GM19035 (cell line): ENCODE measurements at regions not wholly inside any gene's neighbourhood (a gene's known extent, or its start where the extent isn't known, plus 50 kb on each side); places are given as distances from the start of the nearest gene placed in this dataset.
"Not testable (repeated sequence)": the region's sequence is repeated elsewhere in the genome, so short reads cannot be mapped to it uniquely, and the experiment has no call there.

Experiments used
- ATAC-seq: cut with Tn5 transposase; IDR thresholded peaks from one replicate; pipeline ENCODE4 v1.9.1; 2021; ENCODE audit not compliant: unreplicated experiment

DNA sequence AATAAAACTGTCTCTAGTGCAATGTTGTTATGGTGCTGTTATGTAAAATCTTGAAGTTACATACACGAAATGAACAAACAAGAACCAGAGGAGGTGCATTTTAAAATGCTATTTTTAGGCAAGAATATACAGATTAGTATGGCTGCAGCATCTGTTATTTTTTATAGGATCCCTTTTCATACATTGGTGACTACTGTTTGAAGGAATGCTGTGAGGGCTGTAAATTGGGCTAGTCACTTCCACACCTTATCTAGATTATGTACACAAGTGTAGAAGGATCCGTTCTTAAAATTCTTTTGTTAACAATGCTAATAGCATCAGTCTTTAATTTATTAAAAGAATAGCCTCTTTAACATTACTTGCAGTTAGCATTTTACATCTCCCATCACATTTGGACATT is 284.3 kb upstream of the MDGA2 start:
- no peak for ATAC-seq

DNA sequence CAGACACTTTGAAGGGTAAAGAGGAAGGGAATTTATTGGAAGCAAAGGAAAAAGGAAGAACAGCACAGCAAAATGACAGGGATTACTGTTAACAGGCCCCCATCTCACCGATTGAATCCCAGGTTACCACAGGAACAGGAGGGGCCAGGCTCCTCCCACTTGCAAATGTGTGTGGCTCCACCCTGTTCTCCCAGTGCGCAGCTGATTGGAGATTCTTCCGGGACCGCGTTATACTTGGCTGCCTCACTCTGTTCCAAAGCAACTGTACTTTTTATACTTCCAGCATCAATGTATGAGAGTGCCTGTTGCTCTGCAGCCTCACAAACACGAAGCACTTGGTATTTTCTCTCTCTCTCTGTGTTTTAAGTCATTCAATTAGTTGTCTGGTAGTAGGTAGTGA is 273.6 kb upstream of the MDGA2 start:
- ATAC-seq = no peak

DNA sequence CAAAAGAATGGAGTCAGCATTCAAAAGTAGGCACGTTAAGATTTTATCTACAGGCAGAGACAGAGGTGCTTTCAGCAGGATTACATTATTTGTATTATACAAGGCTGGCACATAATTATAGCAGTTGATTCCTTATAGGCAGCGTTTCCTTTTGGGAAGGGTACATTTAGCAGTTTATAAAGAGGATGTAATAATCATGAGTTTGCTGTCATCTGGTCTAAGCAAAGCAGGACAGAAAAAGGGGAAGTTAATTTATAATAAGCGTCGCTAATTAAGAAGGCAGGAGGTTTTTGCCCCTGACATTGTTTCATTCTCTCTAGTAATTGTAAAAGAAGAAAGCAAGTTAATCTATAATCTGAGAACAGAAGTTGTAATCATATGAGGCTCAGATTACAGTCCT is 259.9 kb upstream of the MDGA2 start:
- ATAC-seq = no peak

DNA sequence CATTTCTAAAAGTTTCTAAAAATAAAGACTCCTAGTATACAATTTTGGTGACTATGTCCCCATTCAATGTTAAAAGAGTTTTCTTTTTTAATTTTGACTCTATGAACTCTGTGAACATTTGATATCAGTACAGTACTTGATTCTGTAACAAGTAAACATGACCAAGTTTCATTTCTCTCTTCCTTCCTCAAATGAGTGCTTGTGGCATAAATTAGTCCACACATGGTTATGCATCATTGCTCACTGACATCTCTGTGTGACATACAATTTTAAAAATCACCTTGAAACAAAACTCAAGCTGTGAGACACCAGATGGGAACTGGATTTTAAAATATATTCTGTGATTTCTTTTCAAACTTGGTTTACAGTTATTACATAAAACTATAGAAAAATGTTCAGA is 253.9 kb upstream of the MDGA2 start:
- no peak for ATAC-seq

DNA sequence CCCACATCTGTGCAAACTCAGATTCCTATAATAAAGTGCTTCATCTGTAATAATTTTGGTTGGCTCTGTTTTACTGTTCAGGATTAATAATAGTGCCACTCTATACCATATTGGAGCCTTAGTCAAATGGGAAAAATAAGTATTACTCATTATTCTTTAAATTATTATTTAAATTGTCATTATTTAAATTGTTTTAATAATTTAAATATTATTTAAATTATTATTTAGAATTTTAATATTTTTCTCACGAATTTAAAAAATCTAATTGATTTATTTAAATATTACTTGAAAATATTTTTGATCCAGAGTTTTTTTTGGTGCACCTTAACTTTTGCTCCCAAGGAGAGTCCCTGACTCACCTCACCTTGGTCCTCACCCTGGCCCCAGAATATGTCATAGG is 245.7 kb upstream of the MDGA2 start:
- no peak for ATAC-seq

DNA sequence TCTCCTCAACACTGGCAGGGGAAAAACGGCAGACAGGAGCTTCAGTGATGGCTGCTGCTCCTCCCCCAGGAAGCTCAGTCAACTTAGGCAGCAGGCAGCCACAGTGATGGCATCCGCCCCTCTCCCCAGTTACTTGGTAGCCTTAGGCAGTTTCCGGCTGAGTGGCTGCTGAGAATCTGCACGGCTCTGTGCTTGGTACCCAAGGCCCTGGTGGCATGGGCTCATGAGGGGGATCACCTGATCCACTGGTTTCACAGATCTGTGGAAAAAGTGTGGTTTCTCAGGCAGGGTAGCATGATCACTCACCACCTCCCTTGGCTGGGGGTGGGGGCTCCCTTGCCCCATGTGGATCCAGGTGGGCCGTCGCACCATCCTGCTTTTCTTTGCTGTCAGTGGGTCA is 244.6 kb upstream of the MDGA2 start:
- ATAC-seq = no peak

DNA sequence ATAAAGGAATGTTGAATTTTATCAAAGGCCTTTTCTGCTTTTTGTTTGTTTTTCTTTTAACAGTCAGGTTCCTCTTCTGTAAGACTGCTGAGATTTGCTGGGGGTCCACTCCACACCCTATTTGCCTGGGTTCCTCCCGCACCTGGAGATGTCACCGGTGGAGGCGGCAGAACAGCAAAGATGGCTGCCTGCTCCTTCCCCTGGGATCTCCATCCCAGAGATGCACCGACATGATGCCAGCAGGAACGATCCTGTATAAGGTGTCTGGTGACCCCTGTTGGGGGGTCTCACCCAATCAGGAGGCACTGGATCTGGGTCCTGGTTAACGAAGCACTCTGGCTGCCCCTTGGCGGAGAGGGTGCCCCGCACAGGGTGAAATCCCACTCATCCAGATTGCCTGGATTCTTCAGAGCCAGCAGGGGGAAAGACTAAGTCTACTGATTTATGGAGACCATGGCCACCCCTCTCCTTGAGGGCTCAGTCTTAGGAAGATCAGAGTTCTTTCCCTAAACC is 244.0 kb upstream of the MDGA2 start:
- ATAC-seq = no peak

DNA sequence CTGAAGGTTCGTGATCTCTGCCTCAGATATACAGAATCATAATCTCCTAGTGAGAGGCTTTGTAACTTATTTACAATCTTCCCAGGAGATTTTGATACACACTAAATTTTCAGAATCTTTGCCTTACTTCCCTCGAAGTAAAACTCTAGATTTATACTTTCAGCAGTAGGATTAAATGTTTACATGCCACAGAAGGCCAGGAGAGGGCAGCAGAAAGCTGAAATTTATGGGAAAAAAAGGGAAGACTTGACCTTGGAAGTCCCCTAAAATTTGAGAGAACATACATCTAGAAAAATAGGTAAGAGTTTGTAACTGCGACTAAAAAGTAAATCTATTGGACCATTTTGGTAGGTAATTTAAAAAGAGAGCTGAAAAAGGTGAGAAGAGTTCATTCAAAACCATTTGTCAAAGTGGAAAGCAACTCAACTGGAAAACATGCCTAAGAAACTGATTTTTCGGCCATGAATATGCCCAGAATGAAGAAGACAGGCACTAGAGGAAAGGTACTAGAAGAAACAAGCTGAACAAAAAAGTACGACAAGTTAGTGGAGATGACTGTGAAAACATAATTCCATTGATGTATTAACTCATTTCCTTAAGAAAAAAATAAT is 242.0 kb upstream of the MDGA2 start:
- ATAC-seq = no peak

DNA sequence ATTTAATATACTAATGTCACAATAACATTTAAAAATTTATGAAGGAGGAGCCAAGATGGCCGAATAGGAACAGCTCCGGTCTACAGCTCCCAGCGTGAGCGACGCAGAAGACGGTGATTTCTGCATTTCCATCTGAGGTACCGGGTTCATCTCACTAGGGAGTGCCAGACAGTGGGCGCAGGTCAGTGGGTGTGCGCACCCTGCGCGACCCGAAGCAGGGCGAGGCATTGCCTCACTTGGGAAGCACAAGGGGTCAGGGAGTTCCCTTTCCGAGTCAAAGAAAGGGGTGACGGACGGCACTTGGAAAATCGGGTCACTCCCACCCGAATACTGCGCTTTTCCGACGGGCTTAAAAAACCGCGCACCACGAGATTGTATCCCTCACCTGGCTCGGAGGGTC is 225.7 kb upstream of the MDGA2 start:
- not testable (repeated sequence) for ATAC-seq

DNA sequence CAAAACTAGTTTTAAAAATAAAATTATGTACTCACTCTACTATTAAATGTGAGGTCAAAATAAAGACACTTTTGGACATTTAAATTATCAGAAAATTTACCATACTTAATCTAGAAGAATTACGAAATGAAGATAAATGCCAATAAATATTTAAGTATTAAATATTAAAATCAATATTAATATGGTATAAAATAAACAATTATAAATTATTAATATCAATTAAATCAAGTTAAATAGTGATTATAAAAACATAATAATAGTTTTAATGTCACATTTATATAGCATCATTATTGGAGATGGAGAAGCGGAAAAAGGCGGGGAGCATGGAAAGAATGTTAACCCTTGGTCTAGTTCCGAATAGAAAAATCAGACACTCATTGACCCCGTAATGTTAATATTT is 224.3 kb upstream of the MDGA2 start:
- ATAC-seq = no peak

DNA sequence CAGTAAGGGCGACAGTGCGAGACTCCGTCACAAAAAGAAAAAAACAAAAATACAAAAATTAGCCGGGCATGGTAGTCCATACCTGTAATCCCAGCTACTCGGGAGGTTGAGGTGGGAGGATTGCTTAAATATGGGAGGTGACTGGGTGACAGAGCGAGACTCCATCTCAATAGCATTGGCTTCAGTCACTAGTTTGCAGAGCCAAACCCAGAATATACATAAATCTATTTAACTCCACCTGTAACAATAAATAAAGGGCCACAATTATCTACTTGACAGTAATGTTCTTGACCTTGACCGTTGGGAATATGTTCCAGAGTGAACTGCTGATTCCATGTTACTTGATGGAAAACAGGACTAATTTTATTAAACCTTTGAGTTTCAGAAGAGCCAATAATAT is 198.9 kb upstream of the MDGA2 start:
- no peak for ATAC-seq

DNA sequence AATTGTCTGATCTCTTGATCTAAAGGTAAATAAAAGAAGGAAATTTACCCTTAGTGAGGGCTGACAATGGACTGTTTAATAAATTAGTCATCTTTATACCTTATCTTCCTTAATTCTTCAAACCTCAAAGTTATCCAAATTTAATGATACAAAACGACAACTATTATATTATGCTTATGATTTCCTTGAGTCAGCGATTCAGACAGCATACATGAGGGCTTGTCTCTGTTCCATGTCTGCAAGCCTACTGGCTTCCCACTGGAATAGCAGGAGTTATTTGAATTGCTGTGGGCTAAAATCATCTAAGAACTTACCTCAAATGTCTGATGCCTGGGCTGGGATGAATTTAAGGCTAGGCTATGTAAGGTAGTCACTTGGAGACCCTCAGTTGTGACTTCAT is 197.2 kb upstream of the MDGA2 start:
- ATAC-seq = no peak

DNA sequence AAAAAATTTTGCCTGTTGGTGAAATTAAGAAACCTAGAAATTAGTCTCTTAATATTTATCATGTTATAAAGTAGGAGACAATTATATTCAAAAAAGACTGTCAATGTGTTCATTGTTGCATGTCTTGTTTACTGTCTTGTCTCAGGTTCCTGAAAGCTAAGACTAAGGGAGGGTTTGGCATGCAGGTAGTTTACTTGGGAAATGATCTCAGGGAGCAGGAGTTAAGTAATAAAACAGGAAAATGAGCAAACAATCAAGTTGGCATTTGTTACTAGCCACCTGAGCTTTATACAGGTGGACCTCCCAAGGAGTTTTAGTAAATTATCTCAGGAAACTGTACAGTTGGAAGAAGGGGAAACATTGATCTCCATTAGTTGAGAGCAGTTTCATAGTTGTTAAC is 188.0 kb upstream of the MDGA2 start:
- no peak for ATAC-seq

DNA sequence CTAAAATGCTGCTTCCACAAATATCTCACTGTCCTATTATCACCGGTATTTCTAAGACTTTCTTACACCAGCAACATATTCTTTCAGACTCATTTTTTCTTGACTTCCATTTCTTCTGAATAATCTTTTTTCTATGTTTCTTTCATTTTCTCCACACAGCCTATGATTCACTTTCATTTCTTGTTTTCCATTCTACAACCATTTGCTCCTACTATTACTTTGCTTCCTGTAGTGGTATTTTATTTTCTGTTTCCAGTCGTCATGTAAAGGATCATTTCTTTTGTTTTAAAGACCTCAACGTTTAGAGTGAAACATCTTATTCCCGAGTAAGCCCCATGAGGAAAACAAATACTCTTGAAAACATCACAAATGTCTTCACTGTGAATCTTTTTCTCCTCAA is 182.2 kb upstream of the MDGA2 start:
- no peak for ATAC-seq

DNA sequence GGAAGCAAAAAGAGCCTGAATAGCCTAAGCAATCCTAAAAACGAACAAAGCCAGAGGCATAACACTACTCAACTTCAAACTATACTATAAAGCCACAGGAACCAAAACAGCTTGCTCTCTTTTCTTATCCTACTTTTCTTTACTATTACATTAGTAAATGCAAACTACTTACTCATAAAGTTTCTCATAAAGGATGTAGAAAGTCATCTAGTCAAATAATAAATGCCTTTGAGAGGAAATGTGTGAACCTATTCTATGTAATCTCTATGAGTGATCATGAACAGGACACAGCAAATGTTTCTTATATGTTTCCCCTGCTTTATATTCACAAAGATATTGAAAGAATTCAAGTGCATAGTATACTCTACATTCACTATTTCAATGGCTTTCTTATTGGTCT is 176.9 kb upstream of the MDGA2 start:
- no peak for ATAC-seq

DNA sequence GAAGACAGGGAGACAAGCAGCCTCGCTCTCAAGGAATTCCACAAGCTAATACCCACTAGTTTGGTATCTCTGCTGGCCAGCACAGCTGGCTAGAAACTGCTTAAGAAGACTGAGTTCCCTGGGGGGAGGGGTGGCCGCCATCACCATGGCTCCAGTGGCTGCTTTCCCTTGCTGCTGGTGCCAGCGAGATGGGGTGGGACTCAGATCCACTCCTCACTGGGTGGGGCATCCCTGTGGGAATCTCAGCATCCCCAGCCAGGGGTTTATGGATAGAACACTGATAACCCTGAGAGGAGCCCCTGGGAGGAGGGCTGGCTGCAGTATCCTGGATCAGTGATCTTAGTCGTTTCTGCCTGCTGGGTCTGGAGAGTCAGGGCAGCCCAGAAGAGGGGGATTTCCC is 170.6 kb upstream of the MDGA2 start:
- no peak for ATAC-seq

DNA sequence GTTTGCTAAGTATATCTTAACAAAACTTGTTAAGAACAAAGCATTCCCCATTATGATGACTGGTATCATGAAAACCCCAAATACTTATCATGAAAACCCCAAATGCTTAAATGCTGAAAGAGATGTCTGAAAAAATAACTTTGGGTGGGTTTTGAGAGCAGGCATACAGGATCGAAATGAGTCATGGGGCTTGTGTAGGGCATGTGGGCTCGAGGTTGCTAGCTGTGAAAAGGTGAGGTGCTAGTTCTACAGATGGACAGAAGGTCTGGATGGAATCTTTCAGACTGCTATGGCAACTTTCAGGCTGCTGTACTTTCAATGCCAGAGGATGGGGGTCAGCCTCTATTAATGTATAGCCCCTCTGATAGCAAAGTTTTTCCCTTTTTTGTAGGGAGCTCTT is 167.8 kb upstream of the MDGA2 start:
- ATAC-seq = no peak

DNA sequence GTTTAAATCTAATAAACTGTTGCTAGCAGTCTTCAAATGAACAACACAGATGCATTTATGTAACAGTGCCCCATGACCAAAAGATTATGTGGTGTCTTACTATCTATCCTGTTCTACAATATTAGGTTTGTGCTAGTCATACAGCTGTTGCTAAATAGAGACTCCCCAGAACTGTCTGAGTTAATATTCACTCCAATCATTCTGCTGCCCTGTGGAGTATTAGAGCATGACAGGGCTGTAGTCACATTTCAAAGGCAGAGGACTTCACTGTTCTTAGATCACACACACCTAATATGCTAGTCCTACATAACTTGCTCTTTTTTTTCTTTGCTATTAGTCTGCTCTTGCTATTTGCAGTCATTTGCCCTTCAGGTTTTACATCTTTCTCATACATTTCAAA is 157.6 kb upstream of the MDGA2 start:
- ATAC-seq = no peak

DNA sequence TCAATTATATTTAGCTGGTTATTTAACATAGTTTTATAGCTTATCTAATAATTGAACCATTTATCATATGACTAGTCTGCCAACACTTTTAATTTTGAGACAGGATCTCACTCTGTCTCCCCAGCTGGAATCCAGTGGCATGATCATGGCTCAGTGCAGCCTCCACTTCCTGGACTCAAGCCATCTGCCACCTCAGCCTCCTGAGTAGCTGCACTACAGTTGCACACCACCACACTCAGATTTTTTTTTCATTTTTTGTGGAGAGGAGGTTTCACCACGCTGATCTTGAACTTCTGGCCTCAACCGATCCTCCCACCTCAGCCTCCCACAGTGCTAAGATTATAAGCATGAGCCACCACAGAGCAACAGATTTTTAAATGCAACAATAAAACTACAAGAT is 151.4 kb upstream of the MDGA2 start:
- ATAC-seq = no peak

DNA sequence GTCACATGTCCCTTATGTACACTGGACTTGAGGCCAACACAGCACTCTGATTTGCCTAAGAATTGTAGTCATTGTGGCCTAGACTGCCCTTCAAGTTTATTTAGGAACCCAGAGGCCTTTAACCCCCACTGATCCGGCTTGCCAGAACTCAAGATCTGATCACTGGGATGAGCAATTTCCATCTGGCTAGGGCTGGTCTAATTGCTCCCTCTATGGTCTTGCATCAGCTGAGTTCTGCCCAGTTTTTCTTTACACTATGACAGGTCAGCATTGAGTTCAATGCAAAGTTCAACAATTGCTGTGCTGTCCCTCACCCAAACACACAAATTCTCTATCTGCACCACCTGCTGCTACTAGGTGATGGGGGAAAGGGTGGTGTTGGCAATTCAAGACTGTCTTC is 146.9 kb upstream of the MDGA2 start:
- no peak for ATAC-seq

DNA sequence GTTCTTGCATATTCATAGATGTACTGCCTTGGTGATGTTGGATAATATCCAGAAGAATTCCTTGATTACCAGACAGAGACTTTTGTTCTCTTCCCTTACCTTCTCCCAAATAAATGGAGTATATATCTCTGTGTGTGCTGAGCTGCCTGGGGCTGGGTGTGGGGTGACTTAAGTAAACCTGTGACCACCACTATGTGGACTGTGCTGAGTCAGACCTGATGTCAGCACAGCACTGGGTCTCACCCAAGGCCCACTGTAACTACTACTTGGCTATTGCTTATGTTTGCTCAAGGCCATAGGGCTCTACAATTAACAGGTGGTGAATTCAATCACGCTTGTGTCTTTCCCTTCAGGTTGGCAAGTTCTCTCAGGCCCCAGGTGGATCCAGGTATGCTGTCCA is 145.7 kb upstream of the MDGA2 start:
- no peak for ATAC-seq

DNA sequence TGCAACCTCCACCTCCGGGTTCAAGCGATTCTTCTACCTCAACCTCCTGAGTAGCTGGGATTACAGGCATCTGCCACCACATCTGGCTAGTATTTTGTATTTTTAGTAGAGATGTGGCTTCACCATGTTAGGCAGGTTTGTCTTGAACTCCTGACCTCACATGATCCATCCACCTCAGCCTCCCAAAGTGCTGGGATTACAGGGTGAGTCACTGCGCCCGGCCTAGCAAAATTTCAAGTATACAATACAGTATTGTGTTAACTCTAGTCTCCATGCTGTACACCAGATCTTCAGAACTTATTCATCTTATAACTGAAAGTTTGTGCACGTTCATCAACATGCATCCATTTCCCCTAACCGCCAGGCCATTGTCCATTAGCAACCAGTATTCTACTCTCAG is 115.1 kb upstream of the MDGA2 start:
- no peak for ATAC-seq

DNA sequence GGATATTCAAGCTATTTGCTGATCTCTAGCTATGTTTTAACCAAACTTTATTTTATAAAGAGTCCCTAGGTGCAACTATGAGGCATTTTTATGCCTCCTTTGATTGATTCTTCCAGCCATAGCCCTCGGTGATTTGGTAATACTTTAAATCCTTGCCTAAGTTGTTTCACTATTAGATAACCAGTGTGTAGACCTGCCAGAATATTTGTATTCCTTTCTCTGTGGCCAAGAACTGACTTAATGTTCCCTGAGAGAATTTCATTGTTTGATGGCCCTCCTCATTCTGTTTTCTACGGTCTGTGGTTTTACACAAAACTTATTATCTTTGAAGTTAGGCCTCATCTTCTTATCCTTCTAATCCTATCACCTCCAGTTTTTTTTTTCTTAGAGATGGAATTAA is 109.7 kb upstream of the MDGA2 start:
- ATAC-seq = no peak

DNA sequence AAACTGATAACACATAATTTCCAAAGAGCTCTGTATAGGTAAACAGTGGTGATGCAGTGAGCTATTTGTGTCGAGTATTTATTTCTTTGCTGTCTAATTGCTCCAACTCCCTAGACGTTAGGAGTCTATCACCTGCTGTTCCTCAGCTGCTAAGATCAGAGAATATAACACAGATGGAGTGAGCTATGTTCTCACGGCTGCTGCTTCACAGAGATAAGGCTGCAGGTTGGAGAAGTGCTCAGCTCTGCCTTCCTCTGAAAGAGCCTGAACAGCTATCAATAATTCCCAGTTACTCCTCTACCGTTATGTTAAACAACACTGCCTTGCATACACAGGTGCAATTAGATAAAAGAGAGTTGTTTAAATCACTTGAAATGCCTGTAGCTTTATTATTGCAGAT is 103.2 kb upstream of the MDGA2 start:
- no peak for ATAC-seq
